ENCODE measurements at regions not wholly inside any gene's neighbourhood (a gene's known extent, or its start where the extent isn't known, plus 50 kb on each side); places are given as distances from the start of the nearest gene placed in this dataset.

- no peak for DNase-seq
Measured at GRCh38 chr1:213657013-213657412, 330.8 kb upstream of the PROX1 start.

GRCh38 chr1:213657879-213658278 lies 329.9 kb upstream of the PROX1 start:
- no peak for DNase-seq

- no peak for DNase-seq
Measured at GRCh38 chr1:213658457-213658856, 329.3 kb upstream of the PROX1 start.

GRCh38 chr1:213659580-213660547 lies 327.9 kb upstream of the PROX1 start:
- no peak for DNase-seq

GRCh38 chr1:213661302-213661701 lies 326.5 kb upstream of the PROX1 start:
- DNase-seq, result no peak

GRCh38 chr1:213666113-213666512 lies 321.7 kb upstream of the PROX1 start:
- no peak for DNase-seq

GRCh38 chr1:213666922-213667321 lies 320.9 kb upstream of the PROX1 start:
- no peak for DNase-seq

- DNase-seq, result no peak
Measured at GRCh38 chr1:213669512-213669911, 318.3 kb upstream of the PROX1 start.

- peak; percentile 65 for DNase-seq
Measured at GRCh38 chr1:213669964-213670691, 317.6 kb upstream of the PROX1 start.

- DNase-seq, result no peak
Measured at GRCh38 chr1:213670692-213671023, 317.1 kb upstream of the PROX1 start.

- DNase-seq, result no peak
Measured at GRCh38 chr1:213675043-213675442, 312.7 kb upstream of the PROX1 start.

GRCh38 chr1:213676736-213677135 lies 311.0 kb upstream of the PROX1 start:
- DNase-seq, result no peak

- DNase-seq, result no peak
Measured at GRCh38 chr1:213678348-213678747, 309.4 kb upstream of the PROX1 start.

GRCh38 chr1:213678753-213679152 lies 309.0 kb upstream of the PROX1 start:
- DNase-seq, result no peak

- DNase-seq, result no peak
Measured at GRCh38 chr1:213679153-213679552, 308.6 kb upstream of the PROX1 start.

GRCh38 chr1:213680677-213681325 lies 307.0 kb upstream of the PROX1 start:
- DNase-seq, result no peak

GRCh38 chr1:213681788-213682340 lies 305.9 kb upstream of the PROX1 start:
- DNase-seq, result no peak

- DNase-seq, result no peak
Measured at GRCh38 chr1:213683529-213683928, 304.2 kb upstream of the PROX1 start.

GRCh38 chr1:213684454-213684853 lies 303.3 kb upstream of the PROX1 start:
- DNase-seq, result no peak

GRCh38 chr1:213685992-213686582 lies 301.7 kb upstream of the PROX1 start:
- no peak for DNase-seq

GRCh38 chr1:213686983-213687382 lies 300.8 kb upstream of the PROX1 start:
- no peak for DNase-seq

GRCh38 chr1:213687832-213688231 lies 299.9 kb upstream of the PROX1 start:
- DNase-seq, result no peak

GRCh38 chr1:213688655-213689054 lies 299.1 kb upstream of the PROX1 start:
- no peak for DNase-seq

Measured in NCI-H1092 (cell line).